Activated naive CD4-positive, alpha-beta T cell treated with anti-CD3 and anti-CD28 coated beads, Interleukin-2, amount 10 ng/mL, durations not matched to agents 7 days and 5 days (primary cell): ENCODE measurements at regions not wholly inside any gene's neighbourhood (a gene's known extent, or its start where the extent isn't known, plus 50 kb on each side); places are given as distances from the start of the nearest gene placed in this dataset.

Source experiments
- CTCF ChIA-PET: fragments of 350-600 bp; sonication (Branson Sonifier 250); formaldehyde crosslinking; loops from one replicate; lab custom pipeline; 2021; ENCODE audit warnings: antibody characterized with exemption; lab: Charles Lee
- DNase-seq: peaks from one replicate; pipeline ENCODE4 v3.0.0-alpha.2; 2020
- H3K27ac Mint-ChIP-seq: one replicate; pipeline ENCODE4 v1.8.0; 2021; ENCODE audit warnings: mild to moderate bottlenecking, moderate library complexity, mixed read lengths
- H3K27me3 Mint-ChIP-seq: one replicate; pipeline ENCODE4 v1.8.0; 2021; ENCODE audit warnings: mild to moderate bottlenecking, mixed read lengths
- H3K36me3 Mint-ChIP-seq: one replicate; pipeline ENCODE4 v1.8.0; 2021; ENCODE audit warnings: mixed read lengths
- H3K4me1 Mint-ChIP-seq: one replicate; pipeline ENCODE4 v1.8.0; 2021; ENCODE audit warnings: mixed read lengths
- H3K4me3 Mint-ChIP-seq: one replicate; pipeline ENCODE4 v1.8.0; 2021; ENCODE audit warnings: mild to moderate bottlenecking, moderate library complexity, mixed read lengths
- H3K9me3 Mint-ChIP-seq: one replicate; pipeline ENCODE4 v1.8.0; 2021; ENCODE audit warnings: mixed read lengths

- Mint-ChIP-seq H3K4me1 (peaks cover 45% of the 10 kb centered on the region), H3K27ac (no peak overlapping the region), H3K4me3 (no peak overlapping the region), H3K27me3 (peaks cover 39% of the 10 kb centered on the region), H3K9me3 (peaks cover 3% of the 10 kb centered on the region), H3K36me3 (no peaks in the 10 kb centered on the region)
- no peak for DNase-seq
- CTCF ChIA-PET: interaction anchor here (1.0 to 2.3 kb wide), 5 partner anchors 9 to 145 kb away, joined by 3 to 8 read pairs (median 4); no protein-coding TSS in a partner anchor
Observed at GRCh38 chr17:77869041-77869599, 89.4 kb upstream of the TNRC6C start.

GRCh38 chr17:77869665-77870132, 88.8 kb upstream of the TNRC6C start:
- peaks cover 37% of the 10 kb centered on the region for H3K27me3 Mint-ChIP-seq
- peak; percentile 46 for DNase-seq
- H3K4me3 Mint-ChIP-seq: no peak overlapping the region
- no peak overlapping the region for H3K27ac Mint-ChIP-seq
- no peaks in the 10 kb centered on the region for H3K36me3 Mint-ChIP-seq
- H3K9me3 Mint-ChIP-seq: peaks cover 3% of the 10 kb centered on the region
- peaks cover 45% of the 10 kb centered on the region for H3K4me1 Mint-ChIP-seq
- CTCF ChIA-PET: interaction anchor here (1.0 to 2.3 kb wide), 5 partner anchors 9 to 144 kb away, joined by 3 to 8 read pairs (median 4); no protein-coding TSS in a partner anchor

GRCh38 chr17:77872199-77872598, 86.3 kb upstream of the TNRC6C start:
- DNase-seq: peak; percentile 54
- Mint-ChIP-seq H3K27me3 (peaks cover 46% of the 10 kb centered on the region), H3K27ac (peak overlapping the region; percentile 58), H3K9me3 (peaks cover 17% of the 10 kb centered on the region), H3K4me3 (no peak overlapping the region), H3K4me1 (peaks cover 58% of the 10 kb centered on the region), H3K36me3 (peaks cover 11% of the 10 kb centered on the region)
- CTCF ChIA-PET: no interaction called here

- peaks cover 11% of the 10 kb centered on the region for H3K36me3 Mint-ChIP-seq
- peaks cover 43% of the 10 kb centered on the region for H3K27me3 Mint-ChIP-seq
- H3K9me3 Mint-ChIP-seq: peaks cover 17% of the 10 kb centered on the region
- H3K27ac Mint-ChIP-seq: peak overlapping the region; percentile 47
- peaks cover 61% of the 10 kb centered on the region for H3K4me1 Mint-ChIP-seq
- H3K4me3 Mint-ChIP-seq: no peak overlapping the region
- CTCF ChIA-PET: no interaction called here
- no peak for DNase-seq
Observed at GRCh38 chr17:77872714-77873499, 85.6 kb upstream of the TNRC6C start.

GRCh38 chr17:77873500-77874302, 84.8 kb upstream of the TNRC6C start:
- peaks cover 17% of the 10 kb centered on the region for H3K9me3 Mint-ChIP-seq
- peaks cover 35% of the 10 kb centered on the region for H3K27me3 Mint-ChIP-seq
- no peak overlapping the region for H3K4me3 Mint-ChIP-seq
- DNase-seq: peak; percentile 46
- H3K4me1 Mint-ChIP-seq: peaks cover 61% of the 10 kb centered on the region
- CTCF ChIA-PET: no interaction called here
- no peak overlapping the region for H3K27ac Mint-ChIP-seq
- peaks cover 11% of the 10 kb centered on the region for H3K36me3 Mint-ChIP-seq

- Mint-ChIP-seq H3K9me3 (peaks cover 17% of the 10 kb centered on the region), H3K4me1 (peaks cover 59% of the 10 kb centered on the region), H3K27ac (no peak overlapping the region), H3K27me3 (peaks cover 28% of the 10 kb centered on the region), H3K36me3 (peaks cover 11% of the 10 kb centered on the region), H3K4me3 (no peak overlapping the region)
- DNase-seq: no peak
- CTCF ChIA-PET: no interaction called here
Observed at GRCh38 chr17:77874303-77875050, 84.0 kb upstream of the TNRC6C start.

GRCh38 chr17:77875051-77875780, 83.3 kb upstream of the TNRC6C start:
- peaks cover 57% of the 10 kb centered on the region for H3K4me1 Mint-ChIP-seq
- CTCF ChIA-PET: no interaction called here

GRCh38 chr17:77875881-77876509, 82.5 kb upstream of the TNRC6C start:
- H3K4me1 Mint-ChIP-seq: peaks cover 64% of the 10 kb centered on the region
- H3K27ac Mint-ChIP-seq: no peak overlapping the region
- peaks cover 17% of the 10 kb centered on the region for H3K9me3 Mint-ChIP-seq
- peaks cover 24% of the 10 kb centered on the region for H3K27me3 Mint-ChIP-seq
- CTCF ChIA-PET: no interaction called here
- peaks cover 11% of the 10 kb centered on the region for H3K36me3 Mint-ChIP-seq
- no peak for DNase-seq
- H3K4me3 Mint-ChIP-seq: no peak overlapping the region

More at GRCh38 chr17:77875051-77875780, 83.3 kb upstream of the TNRC6C start:
- Mint-ChIP-seq H3K27me3 (peaks cover 24% of the 10 kb centered on the region), H3K9me3 (peaks cover 17% of the 10 kb centered on the region), H3K27ac (no peak overlapping the region), H3K36me3 (peaks cover 11% of the 10 kb centered on the region), H3K4me3 (no peak overlapping the region)
- DNase-seq: no peak

GRCh38 chr17:77877036-77877435, 81.5 kb upstream of the TNRC6C start:
- Mint-ChIP-seq H3K9me3 (peaks cover 17% of the 10 kb centered on the region), H3K4me1 (peaks cover 66% of the 10 kb centered on the region), H3K36me3 (peaks cover 11% of the 10 kb centered on the region), H3K27me3 (peaks cover 24% of the 10 kb centered on the region), H3K4me3 (no peak overlapping the region), H3K27ac (peak overlapping the region; percentile 43)
- CTCF ChIA-PET: no interaction called here
- DNase-seq: no peak

GRCh38 chr17:77877646-77878355, 80.7 kb upstream of the TNRC6C start:
- Mint-ChIP-seq H3K4me3 (no peak overlapping the region), H3K9me3 (peaks cover 17% of the 10 kb centered on the region), H3K4me1 (peaks cover 66% of the 10 kb centered on the region), H3K27me3 (peaks cover 28% of the 10 kb centered on the region), H3K27ac (no peak overlapping the region), H3K36me3 (peaks cover 11% of the 10 kb centered on the region)
- no peak for DNase-seq
- CTCF ChIA-PET: interaction anchor here (1.4 kb wide), 1 partner anchor 8 kb away, joined by 3 read pairs; no protein-coding TSS in a partner anchor

- H3K9me3 Mint-ChIP-seq: peaks cover 15% of the 10 kb centered on the region
- no peak overlapping the region for H3K27ac Mint-ChIP-seq
- H3K4me3 Mint-ChIP-seq: no peak overlapping the region
- peaks cover 28% of the 10 kb centered on the region for H3K27me3 Mint-ChIP-seq
- CTCF ChIA-PET: interaction anchor here (1.4 kb wide), 1 partner anchor 10 kb away, joined by 3 read pairs; no protein-coding TSS in a partner anchor
- H3K4me1 Mint-ChIP-seq: peaks cover 64% of the 10 kb centered on the region
- H3K36me3 Mint-ChIP-seq: peaks cover 11% of the 10 kb centered on the region
- DNase-seq: no peak
Observed at GRCh38 chr17:77879226-77879895, 79.1 kb upstream of the TNRC6C start.

- peaks cover 11% of the 10 kb centered on the region for H3K36me3 Mint-ChIP-seq
- peaks cover 15% of the 10 kb centered on the region for H3K9me3 Mint-ChIP-seq
- H3K4me1 Mint-ChIP-seq: peaks cover 69% of the 10 kb centered on the region
- DNase-seq: no peak
- no peak overlapping the region for H3K4me3 Mint-ChIP-seq
- CTCF ChIA-PET: no interaction called here
- peaks cover 27% of the 10 kb centered on the region for H3K27me3 Mint-ChIP-seq
- no peak overlapping the region for H3K27ac Mint-ChIP-seq
Observed at GRCh38 chr17:77879896-77880280, 78.6 kb upstream of the TNRC6C start.
